Smooth muscle cell (in vitro differentiated cells): ENCODE measurements at regions not wholly inside any gene's neighbourhood (a gene's known extent, or its start where the extent isn't known, plus 50 kb on each side); places are given as distances from the start of the nearest gene placed in this dataset.

Experiments
- DNase-seq: peaks from one replicate; lab custom pipeline; 2025; ENCODE audit not compliant: unreplicated experiment; lab: John Stamatoyannopoulos, UW
- H2AFZ ChIP-seq: fragments of 200-600 bp; sonication (generic); 2 replicates; pipeline ENCODE4 v1.6.0; 2016; ENCODE audit warnings: antibody characterized with exemption, low read depth, mild to moderate bottlenecking
- H3F3A ChIP-seq: fragments of 200-600 bp; sonication (generic); 2 replicates; pipeline ENCODE4 v1.6.0; 2017; ENCODE audit warnings: antibody characterized with exemption, low read depth
- H3K27ac ChIP-seq: fragments of 200-600 bp; sonication (generic); 2 replicates; pipeline ENCODE4 v1.5.1; 2016; ENCODE audit warnings: low read depth, mild to moderate bottlenecking
- H3K27me3 ChIP-seq: fragments of 200-600 bp; sonication (generic); 2 replicates; pipeline ENCODE4 v1.6.1; 2016; ENCODE audit warnings: low read depth, mild to moderate bottlenecking
- H3K36me3 ChIP-seq: fragments of 200-600 bp; sonication (generic); 2 replicates; pipeline ENCODE4 v1.5.1; 2016; ENCODE audit warnings: low read depth
- H3K4me1 ChIP-seq: fragments of 200-600 bp; sonication (generic); 2 replicates; pipeline ENCODE4 v1.5.1; 2016; ENCODE audit warnings: low read depth
- H3K4me2 ChIP-seq: fragments of 200-600 bp; sonication (generic); 2 replicates; pipeline ENCODE4 v1.6.0; 2016; ENCODE audit warnings: mild to moderate bottlenecking
- H3K4me3 ChIP-seq: fragments of 200-600 bp; sonication (generic); 2 replicates; pipeline ENCODE4 v1.5.1; 2016; ENCODE audit warnings: mild to moderate bottlenecking
- H3K79me2 ChIP-seq: fragments of 200-600 bp; sonication (generic); 2 replicates; pipeline ENCODE4 v1.6.0; 2016; ENCODE audit warnings: low read depth, mild to moderate bottlenecking
- H3K9ac ChIP-seq: fragments of 200-600 bp; sonication (generic); 2 replicates; pipeline ENCODE4 v1.6.0; 2016; ENCODE audit warnings: low read depth
- H3K9me3 ChIP-seq: fragments of 200-600 bp; sonication (generic); replicated peaks from 2 replicates; pipeline ENCODE4 v1.5.1; 2016; ENCODE audit warnings: low read depth
- H4K20me1 ChIP-seq: fragments of 200-600 bp; sonication (generic); 2 replicates; pipeline ENCODE4 v1.6.0; 2016; ENCODE audit warnings: low read depth
- WGBS: methylation state at CpG from one replicate; pipeline ENCODE4 v1.1.7; 2016; ENCODE audit warnings: low lambda C conversion rate; 5-methylcytosine and 5-hydroxymethylcytosine counted together
- TF ChIP-seq, protein P1 (sequence below): fragments of 200-600 bp; sonication (generic); IDR thresholded peaks from 2 replicates; pipeline ENCODE4 v1.5.1; 2017; ENCODE audit warnings: borderline replicate concordance, mild to moderate bottlenecking, antibody characterized with exemption; ENCODE audit not compliant: insufficient read depth, poor library complexity, severe bottlenecking

DNA sequence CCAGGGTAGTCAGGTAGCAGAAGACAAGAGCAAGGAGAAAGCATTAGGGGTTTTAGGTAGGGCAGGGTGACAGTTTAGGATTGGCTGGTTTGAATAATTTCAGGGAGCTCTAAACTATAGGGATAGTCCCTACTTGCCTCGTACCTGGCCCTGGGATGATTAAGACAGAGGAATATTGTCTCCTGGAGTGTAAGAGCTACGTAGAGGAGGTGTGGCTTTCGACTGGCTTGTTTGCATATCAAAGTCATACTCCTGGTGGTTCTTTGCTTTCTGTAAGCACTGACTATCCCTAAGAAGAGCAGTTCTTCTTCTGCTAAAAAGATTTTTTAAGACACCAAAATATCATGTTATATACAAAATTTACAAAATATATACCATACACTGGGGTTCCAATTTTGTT lies 1867.4 kb downstream of the SUCLG1 start:
- Histone ChIP-seq H3K27ac (no peak overlapping the region), H3K4me3 (no peak overlapping the region), H3K27me3 (no peaks in the 10 kb centered on the region), H3K4me2 (no peak overlapping the region), H3K79me2 (no peaks in the 10 kb centered on the region), H2AFZ (no peak overlapping the region), H4K20me1 (no peaks in the 10 kb centered on the region), H3F3A (no peaks in the 10 kb centered on the region), H3K4me1 (no peaks in the 10 kb centered on the region), H3K9ac (no peak overlapping the region), H3K36me3 (no peaks in the 10 kb centered on the region), H3K9me3 (no peaks in the 10 kb centered on the region)
- DNase-seq: no peak
- TF ChIP-seq, protein P1, sequence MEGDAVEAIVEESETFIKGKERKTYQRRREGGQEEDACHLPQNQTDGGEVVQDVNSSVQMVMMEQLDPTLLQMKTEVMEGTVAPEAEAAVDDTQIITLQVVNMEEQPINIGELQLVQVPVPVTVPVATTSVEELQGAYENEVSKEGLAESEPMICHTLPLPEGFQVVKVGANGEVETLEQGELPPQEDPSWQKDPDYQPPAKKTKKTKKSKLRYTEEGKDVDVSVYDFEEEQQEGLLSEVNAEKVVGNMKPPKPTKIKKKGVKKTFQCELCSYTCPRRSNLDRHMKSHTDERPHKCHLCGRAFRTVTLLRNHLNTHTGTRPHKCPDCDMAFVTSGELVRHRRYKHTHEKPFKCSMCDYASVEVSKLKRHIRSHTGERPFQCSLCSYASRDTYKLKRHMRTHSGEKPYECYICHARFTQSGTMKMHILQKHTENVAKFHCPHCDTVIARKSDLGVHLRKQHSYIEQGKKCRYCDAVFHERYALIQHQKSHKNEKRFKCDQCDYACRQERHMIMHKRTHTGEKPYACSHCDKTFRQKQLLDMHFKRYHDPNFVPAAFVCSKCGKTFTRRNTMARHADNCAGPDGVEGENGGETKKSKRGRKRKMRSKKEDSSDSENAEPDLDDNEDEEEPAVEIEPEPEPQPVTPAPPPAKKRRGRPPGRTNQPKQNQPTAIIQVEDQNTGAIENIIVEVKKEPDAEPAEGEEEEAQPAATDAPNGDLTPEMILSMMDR: no peak
- 47% methylated on average over 3 of the region's 3 CpGs for WGBS

GRCh38 chr2:82576656-82577055 lies 1882.4 kb downstream of the SUCLG1 start:
- DNase-seq: no peak
- Histone ChIP-seq H3K36me3 (no peaks in the 10 kb centered on the region), H3F3A (no peaks in the 10 kb centered on the region), H3K27me3 (no peaks in the 10 kb centered on the region), H3K4me1 (no peaks in the 10 kb centered on the region), H3K9me3 (peaks cover 12% of the 10 kb centered on the region), H2AFZ (no peak overlapping the region), H3K9ac (no peak overlapping the region), H3K79me2 (no peaks in the 10 kb centered on the region), H3K27ac (no peak overlapping the region), H3K4me2 (no peak overlapping the region), H4K20me1 (no peaks in the 10 kb centered on the region), H3K4me3 (no peak overlapping the region)
- TF ChIP-seq, protein P1: no peak

DNA sequence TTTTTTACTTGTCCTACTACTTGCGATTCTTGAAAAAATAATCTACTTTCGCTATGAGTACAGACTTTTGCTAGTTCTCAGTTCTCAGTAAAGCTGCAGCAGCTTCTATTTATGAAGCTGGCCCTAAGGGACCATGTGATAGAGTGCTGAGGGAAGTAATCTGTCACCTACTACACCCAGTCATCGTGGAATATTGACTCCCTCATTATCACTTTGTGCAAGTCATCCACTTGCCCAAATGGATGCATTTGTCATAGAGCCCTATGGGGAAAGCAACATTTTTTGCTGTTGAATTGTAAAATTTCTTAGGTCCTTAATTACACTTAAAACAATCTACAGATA lies 1919.8 kb downstream of the SUCLG1 start:
- Histone ChIP-seq H3K36me3 (no peaks in the 10 kb centered on the region), H3K27me3 (no peaks in the 10 kb centered on the region), H3K4me3 (no peak overlapping the region), H3K4me2 (no peak overlapping the region), H3K27ac (no peak overlapping the region), H4K20me1 (no peaks in the 10 kb centered on the region), H2AFZ (no peak overlapping the region), H3F3A (no peaks in the 10 kb centered on the region), H3K9ac (no peak overlapping the region), H3K79me2 (no peaks in the 10 kb centered on the region), H3K9me3 (no peaks in the 10 kb centered on the region), H3K4me1 (no peaks in the 10 kb centered on the region)
- no peak for DNase-seq
- TF ChIP-seq, protein P1: no peak
- 81% methylated on average over 3 of the region's 3 CpGs for WGBS

DNA sequence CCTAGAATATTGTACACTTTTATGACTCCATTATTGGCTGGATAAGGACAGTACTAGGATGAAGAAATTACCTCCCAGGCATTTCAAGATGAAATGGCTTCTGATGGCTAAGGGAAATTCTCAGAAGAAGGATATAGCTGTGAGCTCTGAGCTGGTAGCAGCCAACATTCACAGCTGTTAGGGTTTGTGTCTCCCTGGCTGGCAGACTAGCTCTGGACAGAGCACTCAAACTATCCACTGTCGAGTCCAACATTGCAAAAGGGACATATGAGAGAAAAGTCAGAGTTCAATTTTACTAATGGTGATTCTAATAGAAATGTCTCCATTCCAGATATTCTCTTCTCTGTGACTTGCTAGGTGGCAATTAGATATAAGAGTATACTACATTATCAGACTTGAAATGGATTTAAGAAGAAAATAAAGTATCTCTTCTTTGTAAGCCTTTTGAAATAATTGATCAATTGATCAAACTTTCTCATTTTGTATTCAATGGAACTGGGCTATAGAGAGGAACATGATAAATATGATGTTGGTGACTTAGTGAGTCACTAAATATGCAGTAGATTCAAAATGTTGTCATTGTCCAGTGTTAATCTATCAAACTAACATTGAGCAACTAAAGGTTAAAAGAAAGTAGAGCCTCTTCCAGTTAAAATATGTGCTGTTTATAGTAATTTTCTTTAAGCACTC lies 1920.3 kb downstream of the SUCLG1 start:
- Histone ChIP-seq H3K9ac (no peak overlapping the region), H3K79me2 (no peaks in the 10 kb centered on the region), H3K4me3 (no peak overlapping the region), H2AFZ (no peak overlapping the region), H3K4me2 (no peak overlapping the region), H3K27me3 (no peaks in the 10 kb centered on the region), H4K20me1 (no peaks in the 10 kb centered on the region), H3K9me3 (no peaks in the 10 kb centered on the region), H3K36me3 (no peaks in the 10 kb centered on the region), H3K4me1 (no peaks in the 10 kb centered on the region), H3K27ac (no peak overlapping the region), H3F3A (no peaks in the 10 kb centered on the region)
- 100% methylated on average over 1 of the region's 1 CpG for WGBS
- TF ChIP-seq, protein P1: no peak
- no peak for DNase-seq
